K562 (cell line): ENCODE measurements at regions not wholly inside any gene's neighbourhood (a gene's known extent, or its start where the extent isn't known, plus 50 kb on each side); places are given as distances from the start of the nearest gene placed in this dataset.

ENCODE experiments used
- HOMEZ ChIP-seq: fragments of 250-450 bp; sonication (Bioruptor Pico); IDR thresholded peaks from 2 replicates; pipeline ENCODE4 v1.4.0; 2020; ENCODE audit warnings: mild to moderate bottlenecking, moderate library complexity
- MEF2A ChIP-seq: IDR thresholded peaks from 2 replicates; pipeline ENCODE4 v1.6.1; 2011; ENCODE audit warnings: low read depth, mild to moderate bottlenecking, low read length, moderate library complexity; ENCODE audit not compliant: control insufficient read depth
- NRF1 ChIP-seq, 2 experiments: fragments of 450-650 bp; IDR thresholded peaks in 1 of 2; conservative IDR thresholded peaks in 1 of 2; 2 replicates each; pipeline ENCODE4 v1.6.1; 2014; ENCODE audit warnings: mild to moderate bottlenecking in 2 of 2
- POLR2A ChIP-seq: fragments of 450-650 bp; conservative IDR thresholded peaks from 2 replicates; pipeline ENCODE4 v1.6.1; 2016
- PREB ChIP-seq: sonication (generic); formaldehyde crosslinking; IDR thresholded peaks from 2 replicates; pipeline ENCODE4 v1.8.1; 2023; ENCODE audit warnings: mild to moderate bottlenecking, missing genetic modification reagents
- TCF7L2 ChIP-seq: fragments of 150-350 bp; IDR thresholded peaks from 2 replicates; pipeline ENCODE4 v1.6.1; 2016; ENCODE audit warnings: low read depth, mild to moderate bottlenecking, low read length, moderate library complexity
- ZNF133 ChIP-seq: fragments of 250-450 bp; sonication (Bioruptor Pico); IDR thresholded peaks from 2 replicates; pipeline ENCODE4 v1.4.0; 2020; ENCODE audit warnings: mild to moderate bottlenecking
- ZNF217 ChIP-seq: sonication (generic); formaldehyde crosslinking; IDR thresholded peaks from 2 replicates; pipeline ENCODE4 v1.8.0; 2022; ENCODE audit warnings: mild to moderate bottlenecking, missing genetic modification reagents
- ZNF274 ChIP-seq: IDR thresholded peaks from 2 replicates; pipeline ENCODE4 v1.6.1; 2011; ENCODE audit warnings: low read depth, mild to moderate bottlenecking, low read length, moderate library complexity, borderline replicate concordance

DNA sequence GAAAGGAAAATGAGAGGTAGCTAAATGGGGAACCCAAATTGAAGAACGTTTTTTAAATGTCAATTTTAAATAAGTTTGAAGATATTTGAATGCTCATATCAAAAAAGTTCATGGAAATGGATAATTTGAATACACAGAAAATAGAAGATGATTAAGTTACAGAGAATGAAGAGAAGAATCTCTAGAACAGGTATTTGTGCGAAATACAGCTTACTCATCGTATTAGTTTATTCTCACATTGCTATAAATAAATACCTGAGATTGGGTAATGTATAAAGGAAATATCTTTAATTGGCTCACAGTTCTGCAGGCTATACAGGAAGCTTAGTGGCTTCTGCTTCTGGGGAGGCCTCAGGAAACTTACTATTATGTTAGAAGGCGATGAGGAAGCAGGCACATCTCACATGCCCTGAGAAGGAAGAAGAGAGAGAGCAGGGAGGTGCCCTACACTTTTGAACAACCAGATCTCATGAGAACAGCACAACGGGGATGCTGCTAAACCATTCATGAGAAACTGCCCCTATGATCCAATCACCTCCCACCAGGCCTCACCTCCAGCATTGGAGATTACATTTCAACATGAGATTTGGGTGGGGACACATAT lies 89.7 kb upstream of the DTNA start:
- no peak for TF ChIP-seq MEF2A
- TF ChIP-seq ZNF274, result no peak
- no peak for TF ChIP-seq NRF1 (conservative IDR thresholded peaks at IDR 0.05 in 1 of 2, IDR thresholded peaks at IDR 0.05 in 1 of 2)
- no peak for TF ChIP-seq POLR2A
- TF ChIP-seq PREB, result no peak
- no peak for TF ChIP-seq ZNF217 (CRISPR knock-in tag)
- no peak for TF ChIP-seq ZNF133 (CRISPR knock-in tag)
- no peak for TF ChIP-seq TCF7L2
- TF ChIP-seq HOMEZ (CRISPR knock-in tag), result no peak
